HAP-1 (cell line): ENCODE measurements at regions not wholly inside any gene's neighbourhood (a gene's known extent, or its start where the extent isn't known, plus 50 kb on each side); places are given as distances from the start of the nearest gene placed in this dataset.

Experiments
- DNase-seq, 2 experiments: peaks; one replicate each; pipeline ENCODE4 v3.0.0-alpha.2; 2016 to 2020; ENCODE audit warnings: low spot score in 2 of 2
- H3K27me3 ChIP-seq: fragments of 250-450 bp; sonication (Bioruptor Pico); 2 replicates; pipeline ENCODE4 v1.5.1; 2020; ENCODE audit warnings: low read depth, mild to moderate bottlenecking, moderate library complexity
- H3K36me3 ChIP-seq: fragments of 250-450 bp; sonication (Bioruptor Pico); replicated peaks from 2 replicates; pipeline ENCODE4 v1.5.1; 2020; ENCODE audit warnings: mild to moderate bottlenecking
- H3K4me1 ChIP-seq: fragments of 250-450 bp; sonication (Bioruptor Pico); 2 replicates; pipeline ENCODE4 v1.5.1; 2020; ENCODE audit warnings: mild to moderate bottlenecking
- H3K4me3 ChIP-seq: fragments of 250-450 bp; sonication (Bioruptor Pico); 2 replicates; pipeline ENCODE4 v1.5.1; 2020; ENCODE audit warnings: mild to moderate bottlenecking, moderate library complexity
- H3K9me3 ChIP-seq: fragments of 250-450 bp; sonication (Bioruptor Pico); 2 replicates; pipeline ENCODE4 v1.5.1; 2020; ENCODE audit warnings: mild to moderate bottlenecking, moderate library complexity
- in situ Hi-C: fragments of 300-500 bp; cut with MboI; formaldehyde crosslinking; loops from 3 replicates; pipeline ENCODE4 v1.14.3; 2020; ENCODE audit warnings: low sequenced_read_pairs, inconsistent platforms, mixed read lengths

GRCh38 chr2:217671871-217672270 lies 330.9 kb downstream of the TNS1 start:
- no peaks in the 10 kb centered on the region for H3K36me3 ChIP-seq
- H3K4me3 ChIP-seq = no peak overlapping the region
- no peaks in the 10 kb centered on the region for H3K4me1 ChIP-seq
- DNase-seq = no peak
- in situ Hi-C loops = no loop called here
- H3K9me3 ChIP-seq = no peaks in the 10 kb centered on the region
- no peaks in the 10 kb centered on the region for H3K27me3 ChIP-seq

GRCh38 chr2:217671075-217671474 lies 331.7 kb downstream of the TNS1 start:
- no peaks in the 10 kb centered on the region for H3K36me3 ChIP-seq
- no peak overlapping the region for H3K4me3 ChIP-seq
- in situ Hi-C loops = no loop called here
- no peaks in the 10 kb centered on the region for H3K4me1 ChIP-seq
- H3K9me3 ChIP-seq = no peaks in the 10 kb centered on the region
- H3K27me3 ChIP-seq = no peaks in the 10 kb centered on the region
- DNase-seq = no peak

GRCh38 chr2:217669831-217670230 lies 333.0 kb downstream of the TNS1 start:
- in situ Hi-C loops = no loop called here

GRCh38 chr2:217667512-217667911 lies 335.3 kb downstream of the TNS1 start:
- no peak overlapping the region for H3K4me3 ChIP-seq
- H3K27me3 ChIP-seq = no peaks in the 10 kb centered on the region
- no peaks in the 10 kb centered on the region for H3K4me1 ChIP-seq
- H3K9me3 ChIP-seq = no peaks in the 10 kb centered on the region
- no peaks in the 10 kb centered on the region for H3K36me3 ChIP-seq
- DNase-seq = no peak
- in situ Hi-C loops = no loop called here

More at GRCh38 chr2:217669831-217670230, 333.0 kb downstream of the TNS1 start:
- H3K36me3 ChIP-seq = no peaks in the 10 kb centered on the region
- H3K4me1 ChIP-seq = no peaks in the 10 kb centered on the region
- H3K27me3 ChIP-seq = no peaks in the 10 kb centered on the region
- no peak for DNase-seq
- no peaks in the 10 kb centered on the region for H3K9me3 ChIP-seq
- H3K4me3 ChIP-seq = no peak overlapping the region

- Histone ChIP-seq H3K4me3 (no peak overlapping the region), H3K27me3 (no peaks in the 10 kb centered on the region), H3K4me1 (no peaks in the 10 kb centered on the region), H3K36me3 (no peaks in the 10 kb centered on the region), H3K9me3 (no peaks in the 10 kb centered on the region)
- no peak for DNase-seq
- in situ Hi-C loops = no loop called here
Measured at GRCh38 chr2:217667035-217667434, 335.8 kb downstream of the TNS1 start.

- Histone ChIP-seq H3K9me3 (no peaks in the 10 kb centered on the region), H3K27me3 (no peaks in the 10 kb centered on the region), H3K36me3 (no peaks in the 10 kb centered on the region), H3K4me1 (no peaks in the 10 kb centered on the region), H3K4me3 (no peak overlapping the region)
- in situ Hi-C loops = no loop called here
- no peak for DNase-seq
Measured at GRCh38 chr2:217666338-217666737, 336.5 kb downstream of the TNS1 start.

- no peaks in the 10 kb centered on the region; the same call in 1 of the 2 replicates for H3K27me3 ChIP-seq
- no peaks in the 10 kb centered on the region for H3K9me3 ChIP-seq
- in situ Hi-C loops = no loop called here
- DNase-seq = no peak
- H3K4me1 ChIP-seq = no peaks in the 10 kb centered on the region
- H3K4me3 ChIP-seq = no peak overlapping the region
- H3K36me3 ChIP-seq = no peaks in the 10 kb centered on the region
Measured at GRCh38 chr2:217664761-217665160, 338.0 kb downstream of the TNS1 start.

- Histone ChIP-seq H3K9me3 (no peaks in the 10 kb centered on the region), H3K36me3 (no peaks in the 10 kb centered on the region), H3K4me3 (no peak overlapping the region), H3K4me1 (no peaks in the 10 kb centered on the region), H3K27me3 (no peaks in the 10 kb centered on the region; the same call in 1 of the 2 replicates)
- DNase-seq = no peak
- in situ Hi-C loops = no loop called here
Measured at GRCh38 chr2:217662984-217663602, 339.7 kb downstream of the TNS1 start.

GRCh38 chr2:217661378-217661777 lies 341.4 kb downstream of the TNS1 start:
- Histone ChIP-seq H3K9me3 (no peaks in the 10 kb centered on the region), H3K27me3 (peaks cover 6% of the 10 kb centered on the region), H3K36me3 (no peaks in the 10 kb centered on the region), H3K4me3 (no peak overlapping the region), H3K4me1 (no peaks in the 10 kb centered on the region)
- no peak for DNase-seq
- in situ Hi-C loops = no loop called here

- in situ Hi-C loops = no loop called here
- Histone ChIP-seq H3K4me3 (no peak overlapping the region), H3K9me3 (no peaks in the 10 kb centered on the region), H3K27me3 (peaks cover 8% of the 10 kb centered on the region), H3K4me1 (no peaks in the 10 kb centered on the region), H3K36me3 (no peaks in the 10 kb centered on the region)
- DNase-seq = no peak
Measured at GRCh38 chr2:217660423-217660822, 342.4 kb downstream of the TNS1 start.

GRCh38 chr2:217658806-217659205 lies 344.0 kb downstream of the TNS1 start:
- no peaks in the 10 kb centered on the region for H3K36me3 ChIP-seq
- H3K4me1 ChIP-seq = no peaks in the 10 kb centered on the region
- H3K9me3 ChIP-seq = no peaks in the 10 kb centered on the region
- in situ Hi-C loops = no loop called here
- no peak for DNase-seq
- H3K27me3 ChIP-seq = peaks cover 8% of the 10 kb centered on the region
- no peak overlapping the region for H3K4me3 ChIP-seq

GRCh38 chr2:217657252-217657651 lies 345.5 kb downstream of the TNS1 start:
- no peak overlapping the region for H3K4me3 ChIP-seq
- peaks cover 8% of the 10 kb centered on the region for H3K27me3 ChIP-seq
- H3K36me3 ChIP-seq = no peaks in the 10 kb centered on the region
- no peak for DNase-seq
- no peaks in the 10 kb centered on the region for H3K9me3 ChIP-seq
- H3K4me1 ChIP-seq = no peaks in the 10 kb centered on the region
- in situ Hi-C loops = no loop called here

- Histone ChIP-seq H3K9me3 (no peaks in the 10 kb centered on the region), H3K4me3 (no peak overlapping the region), H3K36me3 (no peaks in the 10 kb centered on the region), H3K4me1 (no peaks in the 10 kb centered on the region), H3K27me3 (peaks cover 8% of the 10 kb centered on the region)
- no peak for DNase-seq
- in situ Hi-C loops = no loop called here
Measured at GRCh38 chr2:217656316-217656715, 346.5 kb downstream of the TNS1 start.

GRCh38 chr2:217655651-217656050 lies 347.1 kb downstream of the TNS1 start:
- Histone ChIP-seq H3K9me3 (no peaks in the 10 kb centered on the region), H3K4me1 (no peaks in the 10 kb centered on the region; the same call in 1 of the 2 replicates), H3K27me3 (peaks cover 8% of the 10 kb centered on the region), H3K4me3 (no peak overlapping the region), H3K36me3 (no peaks in the 10 kb centered on the region)
- in situ Hi-C loops = no loop called here
- no peak for DNase-seq

- Histone ChIP-seq H3K4me1 (peaks cover 3% of the 10 kb centered on the region; the same call in 1 of the 2 replicates), H3K27me3 (peaks cover 8% of the 10 kb centered on the region; the same call in 1 of the 2 replicates), H3K36me3 (no peaks in the 10 kb centered on the region), H3K4me3 (no peak overlapping the region), H3K9me3 (no peaks in the 10 kb centered on the region)
- in situ Hi-C loops = no loop called here
- DNase-seq = no peak
Measured at GRCh38 chr2:217654168-217654567, 348.6 kb downstream of the TNS1 start.
